Progenitor cell of endocrine pancreas (in vitro differentiated cells): ENCODE measurements at regions not wholly inside any gene's neighbourhood (a gene's known extent, or its start where the extent isn't known, plus 50 kb on each side); places are given as distances from the start of the nearest gene placed in this dataset.
A peak's percentile ranks its signal among the peaks of the same experiment; 100 is the strongest.

Experiments used
- DNase-seq: peaks from one replicate; pipeline ENCODE4 v3.0.0; 2021; ENCODE audit warnings: low spot score; ENCODE audit not compliant: unreplicated experiment
- H3K27ac Mint-ChIP-seq: 2 replicates; pipeline ENCODE4 v1.8.0; 2021; ENCODE audit warnings: mild to moderate bottlenecking, moderate library complexity, mixed read lengths
- H3K27me3 Mint-ChIP-seq: 2 replicates; pipeline ENCODE4 v1.8.0; 2021; ENCODE audit warnings: mixed read lengths
- H3K36me3 Mint-ChIP-seq: 2 replicates; pipeline ENCODE4 v1.8.0; 2022; ENCODE audit warnings: mixed read lengths; ENCODE audit not compliant: insufficient read depth
- H3K4me1 Mint-ChIP-seq: 2 replicates; pipeline ENCODE4 v1.8.0; 2021; ENCODE audit warnings: low read depth, mixed read lengths
- H3K4me3 Mint-ChIP-seq: 2 replicates; pipeline ENCODE4 v1.8.0; 2021; ENCODE audit warnings: low read depth, mild to moderate bottlenecking, moderate library complexity, mixed read lengths
- H3K9me3 Mint-ChIP-seq: 2 replicates; pipeline ENCODE4 v1.8.0; 2021; ENCODE audit warnings: low read depth, mixed read lengths
- TF ChIP-seq, protein P1 (sequence below): fragments of 200-600 bp; sonication (generic); IDR thresholded peaks from one replicate; pipeline ENCODE4 v1.5.0; 2021; ENCODE audit warnings: antibody characterized with exemption, mild to moderate bottlenecking; ENCODE audit not compliant: unreplicated experiment

DNA sequence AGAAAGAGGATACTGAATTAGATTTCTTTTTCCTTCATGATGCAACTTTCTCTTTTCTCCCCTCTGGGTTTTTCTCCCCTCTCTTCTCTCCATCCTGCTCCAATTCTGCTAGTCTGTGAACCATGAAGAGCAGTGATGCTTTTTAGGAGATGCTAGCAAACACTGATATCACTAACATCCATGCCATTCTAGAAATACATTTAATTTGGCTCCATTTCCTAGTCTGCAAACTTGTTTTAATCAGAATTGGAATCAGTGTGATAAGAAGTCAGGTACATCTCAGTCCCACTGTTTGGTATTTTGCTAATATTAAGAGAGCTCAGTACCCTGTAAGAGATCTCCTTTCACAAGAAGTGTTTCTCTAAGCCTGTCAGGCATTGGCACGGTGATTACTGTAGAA is 437.1 kb downstream of the RWDD3 start:
- DNase-seq = no peak
- no peaks in the 10 kb centered on the region for H3K36me3 Mint-ChIP-seq
- TF ChIP-seq, protein P1, sequence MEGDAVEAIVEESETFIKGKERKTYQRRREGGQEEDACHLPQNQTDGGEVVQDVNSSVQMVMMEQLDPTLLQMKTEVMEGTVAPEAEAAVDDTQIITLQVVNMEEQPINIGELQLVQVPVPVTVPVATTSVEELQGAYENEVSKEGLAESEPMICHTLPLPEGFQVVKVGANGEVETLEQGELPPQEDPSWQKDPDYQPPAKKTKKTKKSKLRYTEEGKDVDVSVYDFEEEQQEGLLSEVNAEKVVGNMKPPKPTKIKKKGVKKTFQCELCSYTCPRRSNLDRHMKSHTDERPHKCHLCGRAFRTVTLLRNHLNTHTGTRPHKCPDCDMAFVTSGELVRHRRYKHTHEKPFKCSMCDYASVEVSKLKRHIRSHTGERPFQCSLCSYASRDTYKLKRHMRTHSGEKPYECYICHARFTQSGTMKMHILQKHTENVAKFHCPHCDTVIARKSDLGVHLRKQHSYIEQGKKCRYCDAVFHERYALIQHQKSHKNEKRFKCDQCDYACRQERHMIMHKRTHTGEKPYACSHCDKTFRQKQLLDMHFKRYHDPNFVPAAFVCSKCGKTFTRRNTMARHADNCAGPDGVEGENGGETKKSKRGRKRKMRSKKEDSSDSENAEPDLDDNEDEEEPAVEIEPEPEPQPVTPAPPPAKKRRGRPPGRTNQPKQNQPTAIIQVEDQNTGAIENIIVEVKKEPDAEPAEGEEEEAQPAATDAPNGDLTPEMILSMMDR = no peak
- no peak overlapping the region for H3K27ac Mint-ChIP-seq
- H3K4me1 Mint-ChIP-seq = no peaks in the 10 kb centered on the region
- no peaks in the 10 kb centered on the region for H3K27me3 Mint-ChIP-seq
- no peak overlapping the region for H3K4me3 Mint-ChIP-seq
- H3K9me3 Mint-ChIP-seq = peaks cover 6% of the 10 kb centered on the region

DNA sequence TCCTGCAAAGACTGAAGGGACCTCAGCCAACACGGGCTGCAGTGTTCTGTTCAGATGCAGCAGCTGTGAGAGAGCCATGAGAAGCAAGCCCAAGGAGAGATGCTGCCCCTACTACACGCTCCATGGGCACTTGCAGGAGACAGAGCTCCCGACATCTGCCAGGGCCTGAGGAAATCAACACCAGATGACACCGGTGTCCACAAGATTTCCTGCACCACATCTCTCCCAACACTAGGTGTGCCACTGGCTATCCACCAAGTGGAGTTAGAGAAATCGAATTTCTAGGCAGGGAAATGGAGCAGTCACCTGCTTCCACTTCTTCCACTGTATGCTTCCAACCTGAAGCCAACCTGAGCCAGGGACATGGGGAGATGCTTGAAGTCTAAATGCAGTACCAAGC is 445.3 kb downstream of the RWDD3 start:
- TF ChIP-seq, protein P1 = no peak
- Mint-ChIP-seq H3K36me3 (no peaks in the 10 kb centered on the region), H3K4me1 (no peaks in the 10 kb centered on the region), H3K27me3 (no peaks in the 10 kb centered on the region), H3K4me3 (no peak overlapping the region), H3K27ac (no peak overlapping the region), H3K9me3 (no peaks in the 10 kb centered on the region)
- DNase-seq = no peak

DNA sequence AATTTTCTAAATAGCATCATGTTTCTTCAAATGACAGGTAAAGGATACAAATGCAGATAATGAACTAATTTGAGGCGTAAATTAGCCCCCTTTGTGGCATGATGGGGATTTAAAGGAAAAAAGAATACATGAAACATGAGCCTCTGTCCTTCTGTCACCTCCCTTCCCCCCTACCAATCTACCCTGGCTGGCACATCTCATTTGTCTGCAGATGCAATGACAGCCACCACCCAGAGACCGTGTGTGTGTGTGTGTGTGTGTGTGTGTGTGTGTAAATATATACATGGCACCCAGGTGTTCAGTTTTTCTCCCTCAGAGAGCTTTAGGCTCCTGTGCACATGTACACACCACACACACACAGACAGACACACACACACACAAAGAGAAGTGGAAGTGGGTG is 451.1 kb downstream of the RWDD3 start:
- Mint-ChIP-seq H3K27me3 (no peaks in the 10 kb centered on the region), H3K4me3 (no peak overlapping the region), H3K27ac (no peak overlapping the region), H3K9me3 (no peaks in the 10 kb centered on the region), H3K36me3 (no peaks in the 10 kb centered on the region), H3K4me1 (peaks cover 12% of the 10 kb centered on the region)
- TF ChIP-seq, protein P1 = no peak
- no peak for DNase-seq

DNA sequence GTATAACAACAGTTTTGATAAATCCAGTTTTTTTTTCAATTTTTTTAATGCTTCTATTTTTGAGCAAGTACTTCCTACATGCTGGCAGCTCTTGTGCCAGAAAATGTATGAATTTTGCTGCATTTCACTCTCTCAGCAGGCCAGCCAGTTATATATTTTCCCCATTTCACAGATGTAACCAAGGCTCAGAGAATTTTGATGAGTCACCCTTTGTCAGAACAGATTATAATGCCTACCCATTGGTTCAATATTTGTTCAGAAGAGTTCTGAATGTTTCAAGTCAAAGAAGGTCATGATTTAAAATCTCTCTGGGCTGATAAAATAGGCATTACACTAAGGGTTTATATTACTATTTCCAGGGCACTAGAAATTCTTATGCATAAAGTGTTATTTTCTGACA is 452.2 kb downstream of the RWDD3 start:
- H3K27me3 Mint-ChIP-seq = no peaks in the 10 kb centered on the region
- no peaks in the 10 kb centered on the region for H3K9me3 Mint-ChIP-seq
- no peaks in the 10 kb centered on the region for H3K36me3 Mint-ChIP-seq
- H3K27ac Mint-ChIP-seq = no peak overlapping the region
- TF ChIP-seq, protein P1 = no peak
- H3K4me3 Mint-ChIP-seq = no peak overlapping the region
- peaks cover 12% of the 10 kb centered on the region for H3K4me1 Mint-ChIP-seq
- no peak for DNase-seq

DNA sequence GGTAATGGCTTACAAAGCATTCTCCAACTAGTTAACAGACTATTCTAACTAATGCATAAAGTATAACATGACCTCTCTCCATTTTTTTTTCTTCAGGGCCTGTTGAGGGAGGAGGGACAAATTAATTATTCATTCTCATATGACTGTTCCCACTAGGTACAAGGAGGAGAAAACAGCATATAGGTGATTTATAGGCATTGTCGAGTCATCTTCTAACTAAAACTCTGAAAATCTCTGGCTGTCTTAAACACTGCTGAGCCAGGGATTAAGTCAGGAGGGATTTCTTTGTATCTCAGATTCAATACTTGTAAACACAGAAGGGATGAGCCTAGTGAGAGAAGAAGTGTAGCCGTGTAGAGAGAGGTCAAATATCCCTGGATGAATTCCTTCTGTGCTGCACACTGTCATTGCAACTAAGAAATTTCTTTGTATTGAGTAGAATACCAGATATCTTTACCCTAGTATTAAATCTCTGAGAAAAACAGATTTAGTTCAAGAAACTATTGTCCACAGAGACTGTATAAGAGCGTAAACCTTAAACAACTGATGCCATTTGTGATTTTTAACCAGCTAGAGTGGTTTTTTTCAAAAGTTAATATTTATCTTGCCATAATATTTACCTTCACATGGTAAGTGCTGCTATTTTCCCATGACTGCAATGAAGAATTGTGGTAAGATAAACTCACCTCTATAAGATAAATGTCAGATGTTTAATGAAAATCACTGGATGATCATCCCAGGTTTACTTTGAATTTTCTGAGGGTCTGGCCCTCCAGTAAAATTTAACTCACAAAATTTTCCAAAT is 465.3 kb downstream of the RWDD3 start:
- Mint-ChIP-seq H3K9me3 (peaks cover 13% of the 10 kb centered on the region), H3K4me3 (no peak overlapping the region), H3K36me3 (peaks cover 7% of the 10 kb centered on the region), H3K27me3 (no peaks in the 10 kb centered on the region), H3K4me1 (peaks cover 10% of the 10 kb centered on the region), H3K27ac (peak overlapping the region; percentile 7)
- no peak for DNase-seq
- TF ChIP-seq, protein P1 = no peak
